GM19025 (cell line): ENCODE measurements at regions not wholly inside any gene's neighbourhood (a gene's known extent, or its start where the extent isn't known, plus 50 kb on each side); places are given as distances from the start of the nearest gene placed in this dataset.
"Not testable (repeated sequence)": the region's sequence is repeated elsewhere in the genome, so short reads cannot be mapped to it uniquely, and the experiment has no call there.

ENCODE experiments used
- ATAC-seq: cut with Tn5 transposase; IDR thresholded peaks from one replicate; pipeline ENCODE4 v1.9.1; 2021; ENCODE audit warnings: mild to moderate bottlenecking, low read depth, moderate library complexity; ENCODE audit not compliant: unreplicated experiment

- ATAC-seq = no peak
Measured at GRCh38 chr6:111925296-111925695, 52.0 kb upstream of the FYN start.

GRCh38 chr6:111926731-111927302 lies 53.6 kb upstream of the FYN start:
- ATAC-seq = no peak

- ATAC-seq = no peak
Measured at GRCh38 chr6:111927321-111927720, 54.1 kb upstream of the FYN start.

- no peak for ATAC-seq
Measured at GRCh38 chr6:111928139-111928538, 54.9 kb upstream of the FYN start.

GRCh38 chr6:111934611-111935010 lies 61.4 kb upstream of the FYN start:
- not testable (repeated sequence) for ATAC-seq

- ATAC-seq = no peak
Measured at GRCh38 chr6:111936718-111937117, 63.5 kb upstream of the FYN start.

- no peak for ATAC-seq
Measured at GRCh38 chr6:111938710-111939109, 65.5 kb upstream of the FYN start.

GRCh38 chr6:111939902-111940301 lies 66.7 kb upstream of the FYN start:
- no peak for ATAC-seq

- ATAC-seq = no peak
Measured at GRCh38 chr6:111940801-111941200, 67.5 kb upstream of the FYN start.

GRCh38 chr6:111941686-111942330 lies 68.6 kb upstream of the FYN start:
- no peak for ATAC-seq

- ATAC-seq = no peak
Measured at GRCh38 chr6:111942561-111942960, 69.3 kb upstream of the FYN start.

- no peak for ATAC-seq
Measured at GRCh38 chr6:111943266-111943665, 70.0 kb upstream of the FYN start.

GRCh38 chr6:111943726-111944125 lies 70.5 kb upstream of the FYN start:
- ATAC-seq = no peak

- no peak for ATAC-seq
Measured at GRCh38 chr6:111944541-111944940, 71.3 kb upstream of the FYN start.

GRCh38 chr6:111949546-111949945 lies 76.3 kb upstream of the FYN start:
- no peak for ATAC-seq

GRCh38 chr6:111949984-111950383 lies 76.7 kb upstream of the FYN start:
- ATAC-seq = not testable (repeated sequence)

GRCh38 chr6:111950661-111951496 lies 77.6 kb upstream of the FYN start:
- no peak for ATAC-seq

- ATAC-seq = no peak
Measured at GRCh38 chr6:111951497-111952085, 78.3 kb upstream of the FYN start.

- ATAC-seq = no peak
Measured at GRCh38 chr6:111952274-111952673, 79.0 kb upstream of the FYN start.

GRCh38 chr6:111952821-111953540 lies 79.7 kb upstream of the FYN start:
- ATAC-seq = no peak

GRCh38 chr6:111956098-111956497 lies 82.8 kb upstream of the FYN start:
- no peak for ATAC-seq
